H1 (cell line): ENCODE measurements at regions not wholly inside any gene's neighbourhood (a gene's known extent, or its start where the extent isn't known, plus 50 kb on each side); places are given as distances from the start of the nearest gene placed in this dataset.

ENCODE experiments used
- CTCF ChIA-PET: fragments of 300-600 bp; sonication (Branson Sonifier 250); formaldehyde crosslinking; loops from one replicate; lab custom pipeline; 2021; ENCODE audit not compliant: partially characterized antibody; lab: Charles Lee
- POLR2A ChIA-PET: fragments of 300-600 bp; sonication (Branson Sonifier 250); formaldehyde crosslinking; loops from one replicate; lab custom pipeline; 2021; ENCODE audit warnings: inconsistent platforms; ENCODE audit not compliant: partially characterized antibody; lab: Charles Lee
- DNase-seq, 2 experiments: peaks; one replicate each; pipeline versions ENCODE4 v3.0.0 to v3.0.0-alpha.2; 2010 to 2022; ENCODE audit warnings: low spot score in 2 of 2, low read depth in 1 of 2, mixed read lengths in 1 of 2
- FAIRE-seq: peaks from 2 replicates; lab custom pipeline; 2011; peaks lifted over from hg19 to GRCh38; lab: Jason Lieb, UNC
- H2AFZ ChIP-seq: 2 replicates; pipeline ENCODE4 v1.8.1; 2012; ENCODE audit warnings: low read length, inconsistent platforms
- H2AK5ac ChIP-seq: 2 replicates; pipeline ENCODE4 v1.6.1; 2013; ENCODE audit warnings: low read depth, low read length
- H2BK120ac ChIP-seq: replicated peaks from 2 replicates; pipeline ENCODE3; 2013; ENCODE audit warnings: low read depth, low read length, inconsistent platforms
- H2BK12ac ChIP-seq: 2 replicates; pipeline ENCODE4 v1.6.1; 2013; ENCODE audit warnings: low read depth, low read length
- H2BK15ac ChIP-seq: 2 replicates; pipeline ENCODE4 v1.6.1; 2013; ENCODE audit warnings: low read length
- H2BK20ac ChIP-seq: 2 replicates; pipeline ENCODE4 v1.6.1; 2013; ENCODE audit warnings: low read length
- H2BK5ac ChIP-seq: 2 replicates; pipeline ENCODE4 v1.6.1; 2013; ENCODE audit warnings: low read depth, low read length
- H3K14ac ChIP-seq: 2 replicates; pipeline ENCODE4 v1.6.1; 2013; ENCODE audit warnings: inconsistent platforms; ENCODE audit not compliant: insufficient read length
- H3K18ac ChIP-seq: 2 replicates; pipeline ENCODE4 v1.6.1; 2013; ENCODE audit warnings: low read length; ENCODE audit errors: extremely low read depth
- H3K23ac ChIP-seq: 2 replicates; pipeline ENCODE4 v1.6.1; 2013; ENCODE audit warnings: inconsistent platforms; ENCODE audit not compliant: insufficient read length
- H3K23me2 ChIP-seq: 2 replicates; pipeline ENCODE4 v1.6.1; 2013; ENCODE audit warnings: low read depth, low read length
- H3K27ac ChIP-seq: 2 replicates; pipeline ENCODE4 v1.6.1; 2011; ENCODE audit warnings: low read depth, low read length, inconsistent platforms
- H3K27me3 ChIP-seq, 4 experiments: replicated peaks in 1 of 4; 1 replicate in 1 of 4; 2 replicates in 3 of 4; pipeline versions ENCODE4 v1.6.1 to v1.8.1; 2011 to 2013; ENCODE audit warnings: low read length in 3 of 4, mild to moderate bottlenecking in 3 of 4, inconsistent platforms in 2 of 4, mixed read lengths in 2 of 4, moderate library complexity in 1 of 4; ENCODE audit not compliant: control insufficient read depth in 3 of 4, insufficient read depth in 3 of 4; ENCODE audit errors: extremely low read depth in 1 of 4
- H3K36me3 ChIP-seq, 4 experiments: 2 replicates each; pipeline versions ENCODE4 v1.6.1 to v1.8.1; 2011 to 2013; ENCODE audit warnings: mild to moderate bottlenecking in 4 of 4, low read length in 3 of 4, moderate library complexity in 2 of 4, control low read depth in 1 of 4, inconsistent platforms in 1 of 4; ENCODE audit not compliant: insufficient read depth in 4 of 4, control insufficient read depth in 2 of 4
- H3K4ac ChIP-seq: replicated peaks from 2 replicates; pipeline ENCODE3; 2013; ENCODE audit warnings: low read length, low read depth, mixed read lengths, inconsistent platforms; ENCODE audit not compliant: insufficient read length
- H3K4me1 ChIP-seq, 4 experiments: replicated peaks in 1 of 4; 1 replicate in 1 of 4; 2 replicates in 3 of 4; pipeline versions ENCODE4 v1.6.1 to v1.8.1; 2011 to 2013; ENCODE audit warnings: low read length in 3 of 4, inconsistent platforms in 2 of 4, mixed read lengths in 1 of 4; ENCODE audit not compliant: insufficient read depth in 4 of 4, control insufficient read depth in 3 of 4
- H3K4me2 ChIP-seq, 2 experiments: 2 replicates each; pipeline versions ENCODE4 v1.6.1 to v1.8.1; 2011 to 2013; ENCODE audit warnings: low read depth in 2 of 2, low read length in 2 of 2, control low read depth in 1 of 2, inconsistent platforms in 1 of 2, mild to moderate bottlenecking in 1 of 2; ENCODE audit not compliant: insufficient read depth in 1 of 2
- H3K4me3 ChIP-seq, 4 experiments: fragments of 200-600, 300-600 bp in 1 of 4; sonication (generic), shearing (Covaris generic), sonication (Bioruptor Twin) in 1 of 4; 2 replicates each; pipeline versions ENCODE4 v1.5.1 to v1.8.1; 2011 to 2016; ENCODE audit warnings: low read length in 4 of 4, low read depth in 3 of 4, control low read depth in 2 of 4, inconsistent platforms in 2 of 4, mild to moderate bottlenecking in 2 of 4, mixed read lengths in 1 of 4, moderate library complexity in 1 of 4; ENCODE audit not compliant: insufficient read depth in 2 of 4; ENCODE audit errors: extremely low read depth in 1 of 4
- H3K56ac ChIP-seq: replicated peaks from 2 replicates; pipeline ENCODE3; 2013; ENCODE audit warnings: low read depth, mild to moderate bottlenecking, mixed read lengths, low read length, inconsistent platforms; ENCODE audit not compliant: insufficient read length
- H3K79me1 ChIP-seq: 2 replicates; pipeline ENCODE4 v1.6.1; 2013; ENCODE audit warnings: low read depth, low read length, control low read depth
- H3K79me2 ChIP-seq, 2 experiments: 2 replicates each; pipeline versions ENCODE4 v1.6.1 to v1.8.1; 2012 to 2013; ENCODE audit warnings: low read length in 2 of 2, mild to moderate bottlenecking in 2 of 2, inconsistent platforms in 1 of 2; ENCODE audit not compliant: insufficient read depth in 2 of 2, control insufficient read depth in 1 of 2
- H3K9ac ChIP-seq, 4 experiments: replicated peaks in 1 of 4; 1 replicate in 1 of 4; 2 replicates in 3 of 4; pipeline versions ENCODE4 v1.6.1 to v1.8.1; 2011 to 2013; ENCODE audit warnings: low read depth in 3 of 4, low read length in 3 of 4, control low read depth in 2 of 4, mild to moderate bottlenecking in 2 of 4, moderate library complexity in 2 of 4, inconsistent platforms in 1 of 4; ENCODE audit errors: extremely low read depth in 1 of 4
- H3K9me3 ChIP-seq, 2 experiments: 2 replicates each; pipeline versions ENCODE4 v1.6.1 to v1.8.1; 2012 to 2013; ENCODE audit warnings: mild to moderate bottlenecking in 2 of 2, moderate library complexity in 2 of 2, control low read depth in 1 of 2, inconsistent platforms in 1 of 2, low read depth in 1 of 2, low read length in 1 of 2, mixed read lengths in 1 of 2; ENCODE audit not compliant: insufficient read depth in 2 of 2
- H4K20me1 ChIP-seq, 2 experiments: replicated peaks in 1 of 2; 2 replicates each; pipeline versions ENCODE3 to v1.8.1; 2011 to 2013; ENCODE audit warnings: inconsistent platforms in 2 of 2, low read length in 2 of 2, mild to moderate bottlenecking in 1 of 2; ENCODE audit not compliant: insufficient read depth in 2 of 2, control insufficient read depth in 1 of 2
- H4K5ac ChIP-seq: 2 replicates; pipeline ENCODE4 v1.6.1; 2013; ENCODE audit warnings: low read length, low read depth, mixed read lengths, inconsistent platforms; ENCODE audit not compliant: insufficient read length
- H4K8ac ChIP-seq: 2 replicates; pipeline ENCODE4 v1.8.0; 2013; ENCODE audit warnings: mild to moderate bottlenecking, moderate library complexity, low read length, inconsistent platforms; ENCODE audit not compliant: insufficient read depth; ENCODE audit errors: extremely low read depth
- H4K91ac ChIP-seq: replicated peaks from 2 replicates; pipeline ENCODE3; 2013; ENCODE audit warnings: low read length, mixed read lengths, inconsistent platforms; ENCODE audit not compliant: insufficient read length
- BACH1 ChIP-seq: IDR thresholded peaks from 2 replicates; pipeline ENCODE4 v1.6.1; 2012; ENCODE audit warnings: low read length, improper control_type of control experiment
- BRCA1 ChIP-seq: IDR thresholded peaks from 2 replicates; pipeline ENCODE4 v1.6.1; 2012; ENCODE audit warnings: low read depth, low read length, improper control_type of control experiment
- EZH2 ChIP-seq: fragments of 200-600 bp; sonication (generic); IDR thresholded peaks from 2 replicates; pipeline ENCODE4 v1.7.1; 2012; ENCODE audit warnings: low read depth, mild to moderate bottlenecking, moderate library complexity, low read length, inconsistent platforms; ENCODE audit not compliant: severe bottlenecking
- GABPA ChIP-seq: IDR thresholded peaks from 2 replicates; pipeline ENCODE4 v1.6.1; 2011; ENCODE audit warnings: mild to moderate bottlenecking, low read length, moderate library complexity, borderline replicate concordance; ENCODE audit not compliant: insufficient read depth
- JUN ChIP-seq: IDR thresholded peaks from 2 replicates; pipeline ENCODE4 v1.6.1; 2011; ENCODE audit warnings: low read depth, mild to moderate bottlenecking, improper control_type of control experiment, low read length
- JUND ChIP-seq: IDR thresholded peaks from 2 replicates; pipeline ENCODE4 v1.6.1; 2011; ENCODE audit warnings: mild to moderate bottlenecking, improper control_type of control experiment, low read length
- KDM4A ChIP-seq: IDR thresholded peaks from one replicate; pipeline ENCODE4 v1.7.1; 2012; ENCODE audit warnings: low read depth, mild to moderate bottlenecking, moderate library complexity, low read length, inconsistent platforms; ENCODE audit not compliant: severe bottlenecking
- POLR2A ChIP-seq, 2 experiments: IDR thresholded peaks; 1 replicate in 1 of 2; 2 replicates in 1 of 2; pipeline ENCODE4 v1.6.1; 2011; ENCODE audit warnings: low read depth in 2 of 2, low read length in 2 of 2, mild to moderate bottlenecking in 2 of 2; ENCODE audit errors: control extremely low read depth in 1 of 2
- RFX5 ChIP-seq: IDR thresholded peaks from 2 replicates; pipeline ENCODE4 v1.6.1; 2011; ENCODE audit warnings: low read depth, low read length, improper control_type of control experiment, borderline replicate concordance
- SAP30 ChIP-seq: fragments of 300-600 bp; sonication (generic); IDR thresholded peaks from 2 replicates; pipeline ENCODE4 v1.7.1; 2012; ENCODE audit warnings: low read length, moderate library complexity, mild to moderate bottlenecking, inconsistent platforms; ENCODE audit not compliant: insufficient read depth, insufficient replicate concordance
- SIN3A ChIP-seq, 2 experiments: IDR thresholded peaks in 1 of 2; conservative IDR thresholded peaks in 1 of 2; 2 replicates each; pipeline ENCODE4 v1.6.1; 2011 to 2012; ENCODE audit warnings: low read length in 2 of 2, improper control_type of control experiment in 1 of 2, low read depth in 1 of 2, mild to moderate bottlenecking in 1 of 2
- SIX5 ChIP-seq: IDR thresholded peaks from 2 replicates; pipeline ENCODE4 v1.6.1; 2011; ENCODE audit warnings: mild to moderate bottlenecking, low read depth, low read length
- SP1 ChIP-seq: IDR thresholded peaks from 2 replicates; pipeline ENCODE4 v1.6.1; 2011; ENCODE audit warnings: low read depth, low read length
- SRF ChIP-seq: IDR thresholded peaks from 2 replicates; pipeline ENCODE4 v1.6.1; 2011; ENCODE audit warnings: mild to moderate bottlenecking, low read depth, low read length, moderate library complexity
- ZNF274 ChIP-seq: IDR thresholded peaks from 2 replicates; pipeline ENCODE4 v1.7.0; 2012; ENCODE audit warnings: low read length, borderline replicate concordance; ENCODE audit errors: extremely low read depth
- WGBS, 2 experiments: shearing (Covaris generic) in 1 of 2; methylation state at CpG; one replicate each; pipeline versions ENCODE4 v1.1.6 to v1.1.7; 2013 to 2015; ENCODE audit warnings: low lambda C conversion rate in 2 of 2, mixed read lengths in 2 of 2, inconsistent platforms in 1 of 2, low coverage in 1 of 2, missing lambda C conversion rate in 1 of 2; ENCODE audit not compliant: insufficient replicate concordance in 2 of 2, insufficient coverage in 1 of 2, insufficient read length in 1 of 2; ENCODE audit errors: extremely low coverage in 1 of 2, missing lambda C conversion rate in 1 of 2; 5-methylcytosine and 5-hydroxymethylcytosine counted together
- TF ChIP-seq, protein P1 (sequence below): IDR thresholded peaks from 2 replicates; pipeline ENCODE4 v1.6.1; 2012; ENCODE audit warnings: inconsistent platforms

DNA sequence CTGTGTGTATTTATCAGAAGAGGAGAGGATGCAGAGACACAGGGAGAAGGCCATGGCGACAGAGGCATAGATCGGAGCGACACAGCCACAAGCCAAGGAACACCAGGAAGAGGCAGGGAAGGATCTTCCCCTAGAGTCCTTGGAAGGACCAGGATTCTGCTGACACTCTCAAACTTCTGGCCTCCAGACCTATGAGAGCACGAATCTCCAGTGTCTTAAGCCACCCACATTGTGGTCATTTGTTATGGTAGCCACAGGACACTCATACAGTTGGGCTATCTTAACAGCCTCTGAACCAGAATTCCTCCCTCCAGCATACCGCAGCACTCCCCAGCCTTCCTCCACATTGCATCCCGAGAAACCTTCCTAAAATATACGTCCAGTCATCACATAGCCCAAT, 367.0 kb upstream of the MGMT start:
- Histone ChIP-seq H3K23ac (no peak overlapping the region), H2BK120ac (no peak overlapping the region), H2AFZ (no peak overlapping the region), H2BK20ac (no peak overlapping the region), H3K14ac (no peak overlapping the region), H4K5ac (no peak overlapping the region), H3K23me2 (no peaks in the 10 kb centered on the region), H4K91ac (no peak overlapping the region), H3K4me2 (no peak overlapping the region), H3K4me1 (no peaks in the 10 kb centered on the region), H3K18ac (no peak overlapping the region), H3K27ac (no peak overlapping the region), H3K79me2 (no peaks in the 10 kb centered on the region), H3K79me1 (no peaks in the 10 kb centered on the region), H3K27me3 (no peaks in the 10 kb centered on the region), H4K8ac (no peak overlapping the region), H2AK5ac (no peak overlapping the region), H2BK15ac (no peak overlapping the region), H4K20me1 (no peaks in the 10 kb centered on the region), H3K4ac (no peak overlapping the region), H3K9ac (no peak overlapping the region), H2BK12ac (no peak overlapping the region), H3K56ac (no peak overlapping the region), H3K36me3 (no peaks in the 10 kb centered on the region), H3K9me3 (no peaks in the 10 kb centered on the region), H2BK5ac (no peak overlapping the region), H3K4me3 (no peak overlapping the region)
- ChIA-PET POLR2A (no interaction called here), CTCF (no interaction called here)
- FAIRE-seq (no peak), DNase-seq (no peak)
- 87% methylated on average over 7 of the region's 7 CpGs; no CpG with 5 or more reads in 1 of the 2 experiments for WGBS, 2 experiments
- TF ChIP-seq EZH2 (no peak), JUN (no peak), GABPA (no peak), RFX5 (no peak), POLR2A (IDR thresholded peaks at IDR 0.05; ENCODE audit: control extremely low read depth in 1 of 2, low read depth in 2 of 2, low read length in 2 of 2) (no peak), SP1 (no peak), SIX5 (no peak), JUND (no peak), SAP30 (no peak), SIN3A (conservative IDR thresholded peaks at IDR 0.05 in 1 of 2, IDR thresholded peaks at IDR 0.05 in 1 of 2; ENCODE audit: low read depth in 1 of 2, low read length in 2 of 2) (no peak), ZNF274 (no peak), SRF (no peak), BACH1 (no peak), KDM4A (no peak), BRCA1 (no peak)
- TF ChIP-seq, protein P1, sequence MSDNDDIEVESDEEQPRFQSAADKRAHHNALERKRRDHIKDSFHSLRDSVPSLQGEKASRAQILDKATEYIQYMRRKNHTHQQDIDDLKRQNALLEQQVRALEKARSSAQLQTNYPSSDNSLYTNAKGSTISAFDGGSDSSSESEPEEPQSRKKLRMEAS, result no peak
